Stomach (tissue), 8 donors: ENCODE measurements at regions not wholly inside any gene's neighbourhood (a gene's known extent, or its start where the extent isn't known, plus 50 kb on each side); places are given as distances from the start of the nearest gene placed in this dataset.

ENCODE experiments used
- DNase-seq, 2 donors: peaks; one replicate each; pipeline versions ENCODE4 v3.0.0 to v3.0.0-alpha.2; 2013 to 2019
- H3K27ac ChIP-seq, 5 donors: fragments of 200-600 bp in 4 of 5; sonication (generic) in 4 of 5; one replicate each; pipeline ENCODE4 v1.5.1; 2013 to 2019; ENCODE audit warnings: mild to moderate bottlenecking in 1 of 5, moderate library complexity in 1 of 5
- H3K27me3 ChIP-seq, 3 donors: fragments of 200-600 bp; sonication (generic); one replicate each; pipeline ENCODE4 v1.5.1; 2017 to 2019; ENCODE audit warnings: mixed run types in 1 of 3
- H3K36me3 ChIP-seq, 4 donors: fragments of 200-600 bp; sonication (generic); 1 replicate in 3 of 4; 2 replicates in 1 of 4; pipeline ENCODE4 v1.5.1; 2016 to 2019
- H3K4me1 ChIP-seq, 4 donors: fragments of 200-600 bp; sonication (generic); one replicate each; pipeline ENCODE4 v1.5.1; 2016 to 2019
- H3K4me3 ChIP-seq, 4 donors: fragments of 200-600 bp; sonication (generic) in 3 of 4; one replicate each; pipeline ENCODE4 v1.5.1; 2016 to 2019; ENCODE audit warnings: mild to moderate bottlenecking in 1 of 4
- H3K9me3 ChIP-seq, 4 donors: fragments of 200-600 bp; sonication (generic); one replicate each; pipeline ENCODE4 v1.5.1; 2016 to 2019
- EP300 ChIP-seq: sonication (generic); formaldehyde crosslinking; IDR thresholded peaks from one replicate; pipeline ENCODE4 v1.6.1; 2017; ENCODE audit warnings: antibody characterized with exemption
- POLR2A ChIP-seq, 4 donors: fragments of 450-650 bp; IDR thresholded peaks; one replicate each; pipeline ENCODE4 v1.6.1; 2016; ENCODE audit warnings: antibody characterized with exemption in 4 of 4, control low read depth in 2 of 4, mild to moderate bottlenecking in 1 of 4, moderate library complexity in 1 of 4
- POLR2AphosphoS5 ChIP-seq, 3 donors: sonication (generic); formaldehyde crosslinking; IDR thresholded peaks; one replicate each; pipeline ENCODE4 v1.6.1; 2016; ENCODE audit warnings: antibody characterized with exemption in 3 of 3
- WGBS, 5 donors: extraction: QIAGEN DNeasy Blood & Tissue Kit in 3 of 5; methylation state at CpG; one replicate each; pipeline versions ENCODE4 v1.1.5 to v1.1.7; 2013 to 2018; 5-methylcytosine and 5-hydroxymethylcytosine counted together
- intact Hi-C: fragments of 100-400 bp; cut with DNase I; formaldehyde crosslinking; loops from one replicate; pipeline ENCODE4 v1.15.1; 2023; ENCODE audit warnings: low total_unique reads
- TF ChIP-seq, protein P1 (sequence below), 7 experiments: fragments of 450-650 bp in 4 of 7; fragments of 200-600 bp in 3 of 7; sonication (generic) in 3 of 7; IDR thresholded peaks; one replicate each; pipeline ENCODE4 v1.5.1; 2016 to 2019; ENCODE audit warnings: antibody characterized with exemption in 7 of 7, control low read depth in 2 of 7, mild to moderate bottlenecking in 1 of 7
- donor health status: healthy with polysubstance abuse.
- donor health status: Bipolar disorder and iron deficiency.
- donor health status: healthy.

DNA sequence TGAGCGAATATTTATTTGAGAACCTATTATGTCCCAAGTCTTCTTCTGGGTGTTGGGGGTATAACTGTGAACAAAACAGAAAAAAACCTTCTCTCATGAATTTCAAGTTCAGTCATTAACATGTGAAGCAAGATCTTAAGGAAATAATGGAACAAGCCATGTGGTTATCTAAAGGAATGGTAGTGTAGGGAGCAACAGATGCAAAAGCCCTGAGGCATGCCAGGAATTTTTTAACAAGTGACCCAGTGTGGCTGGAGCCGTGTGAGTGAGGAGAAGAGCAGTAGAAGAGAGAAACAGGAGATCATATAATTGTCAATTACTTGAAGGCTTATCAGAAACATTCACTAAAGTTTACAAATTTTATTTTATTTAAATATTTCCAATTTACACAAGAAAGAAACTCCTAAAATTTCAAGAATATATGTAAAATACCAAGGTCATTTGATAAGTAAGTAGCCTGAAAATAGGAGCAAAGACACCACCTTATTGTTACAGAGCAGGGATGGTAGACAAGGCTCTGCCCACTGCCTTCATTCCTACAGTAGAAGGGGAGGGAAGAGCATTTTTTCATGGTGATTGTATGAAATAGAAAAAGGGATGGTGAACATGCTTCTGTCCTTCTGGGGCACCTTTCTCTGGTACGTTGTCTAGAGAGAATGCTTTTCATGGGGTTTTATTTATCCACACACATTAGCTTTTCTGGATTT lies 345.1 kb downstream of the PLOD2 start:
- Histone ChIP-seq H3K27me3 (no peaks in the 10 kb centered on the region), H3K36me3 (no peaks in the 10 kb centered on the region), H3K27ac (no peak overlapping the region), H3K4me1 (no peaks in the 10 kb centered on the region), H3K9me3 (no peaks in the 10 kb centered on the region), H3K4me3 (no peak overlapping the region)
- TF ChIP-seq POLR2A (IDR thresholded peaks at IDR 0.05) (no peak), POLR2AphosphoS5 (IDR thresholded peaks at IDR 0.05) (no peak)
- 77 to 84% (median 82%) methylated on average over 3 of the region's 3 CpGs for WGBS, 5 donors
- intact Hi-C loops = no loop called here
- no peak for DNase-seq

DNA sequence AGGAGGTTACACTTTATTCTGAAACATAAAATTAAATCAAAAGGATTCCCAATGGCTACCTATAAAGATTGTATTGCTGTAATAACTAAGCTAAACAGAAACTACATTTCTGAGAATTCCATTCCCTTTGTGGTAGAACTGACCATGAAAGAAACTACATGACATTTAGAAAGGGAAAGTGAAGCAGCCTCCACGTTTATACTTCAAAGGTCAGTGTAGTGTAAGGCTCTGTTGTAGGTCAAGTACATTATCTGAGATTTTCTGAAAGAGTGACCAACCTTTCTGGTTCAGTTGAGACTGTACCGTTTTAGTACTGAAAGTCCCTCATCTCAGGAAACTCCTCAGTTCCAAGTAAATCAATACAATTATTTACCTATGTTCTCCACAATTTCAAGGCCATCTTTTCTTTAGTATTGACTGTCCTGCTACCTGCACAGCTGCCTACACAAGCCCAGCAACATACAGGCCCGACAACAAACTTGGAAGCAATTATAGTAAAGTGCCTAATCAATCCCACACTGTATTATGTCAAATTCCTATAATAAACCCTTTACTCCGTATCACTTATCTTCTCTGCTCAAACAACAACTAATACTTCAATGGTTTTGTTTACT lies 343.0 kb downstream of the PLOD2 start:
- H3K27ac ChIP-seq = no peak overlapping the region
- no peaks in the 10 kb centered on the region for H3K9me3 ChIP-seq
- no peaks in the 10 kb centered on the region for H3K27me3 ChIP-seq
- intact Hi-C loops = no loop called here
- WGBS, 5 donors = 18 to 39% (median 34%) methylated on average over 4 of the region's 4 CpGs
- no peaks in the 10 kb centered on the region for H3K4me1 ChIP-seq
- TF ChIP-seq POLR2AphosphoS5 (IDR thresholded peaks at IDR 0.05) (no peak), EP300 (no peak), POLR2A (IDR thresholded peaks at IDR 0.05) (no peak)
- TF ChIP-seq, protein P1, sequence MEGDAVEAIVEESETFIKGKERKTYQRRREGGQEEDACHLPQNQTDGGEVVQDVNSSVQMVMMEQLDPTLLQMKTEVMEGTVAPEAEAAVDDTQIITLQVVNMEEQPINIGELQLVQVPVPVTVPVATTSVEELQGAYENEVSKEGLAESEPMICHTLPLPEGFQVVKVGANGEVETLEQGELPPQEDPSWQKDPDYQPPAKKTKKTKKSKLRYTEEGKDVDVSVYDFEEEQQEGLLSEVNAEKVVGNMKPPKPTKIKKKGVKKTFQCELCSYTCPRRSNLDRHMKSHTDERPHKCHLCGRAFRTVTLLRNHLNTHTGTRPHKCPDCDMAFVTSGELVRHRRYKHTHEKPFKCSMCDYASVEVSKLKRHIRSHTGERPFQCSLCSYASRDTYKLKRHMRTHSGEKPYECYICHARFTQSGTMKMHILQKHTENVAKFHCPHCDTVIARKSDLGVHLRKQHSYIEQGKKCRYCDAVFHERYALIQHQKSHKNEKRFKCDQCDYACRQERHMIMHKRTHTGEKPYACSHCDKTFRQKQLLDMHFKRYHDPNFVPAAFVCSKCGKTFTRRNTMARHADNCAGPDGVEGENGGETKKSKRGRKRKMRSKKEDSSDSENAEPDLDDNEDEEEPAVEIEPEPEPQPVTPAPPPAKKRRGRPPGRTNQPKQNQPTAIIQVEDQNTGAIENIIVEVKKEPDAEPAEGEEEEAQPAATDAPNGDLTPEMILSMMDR (IDR thresholded peaks at IDR 0.05) = no peak
- no peaks in the 10 kb centered on the region for H3K36me3 ChIP-seq
- peak in 1 of 2 donors; percentile 14 for DNase-seq
- no peak overlapping the region for H3K4me3 ChIP-seq

DNA sequence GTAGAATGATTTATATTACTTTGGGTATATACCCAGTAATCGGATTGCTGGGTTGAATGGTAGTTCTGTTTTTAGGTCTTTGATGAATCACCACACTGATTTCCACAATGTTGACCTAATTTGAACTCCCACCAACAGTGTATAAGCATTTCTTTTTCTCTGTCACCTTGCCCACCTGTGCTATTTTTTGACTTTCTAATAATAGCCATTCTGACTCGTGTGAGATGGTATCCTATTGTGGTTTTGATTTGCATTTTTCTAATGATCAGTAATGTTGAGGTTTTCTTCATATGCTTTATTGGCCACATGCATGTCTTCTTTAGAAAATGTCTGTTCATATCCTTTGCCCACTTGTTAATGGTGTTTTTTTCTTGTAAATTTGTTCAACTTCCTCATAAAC lies 340.8 kb downstream of the PLOD2 start:
- Histone ChIP-seq H3K4me3 (no peak overlapping the region), H3K36me3 (no peaks in the 10 kb centered on the region), H3K4me1 (no peaks in the 10 kb centered on the region), H3K9me3 (peaks cover 0 to 5% (median 0%) of the 10 kb centered on the region in 4 donors), H3K27ac (no peak overlapping the region), H3K27me3 (no peaks in the 10 kb centered on the region)
- TF ChIP-seq POLR2A (IDR thresholded peaks at IDR 0.05) (no peak), POLR2AphosphoS5 (IDR thresholded peaks at IDR 0.05) (no peak), EP300 (no peak)
- TF ChIP-seq, protein P1 (IDR thresholded peaks at IDR 0.05) = no peak
- WGBS, 5 donors = 65 to 89% (median 78%) methylated on average over 2 of the region's 2 CpGs
- intact Hi-C loops = no loop called here
- DNase-seq = no peak

DNA sequence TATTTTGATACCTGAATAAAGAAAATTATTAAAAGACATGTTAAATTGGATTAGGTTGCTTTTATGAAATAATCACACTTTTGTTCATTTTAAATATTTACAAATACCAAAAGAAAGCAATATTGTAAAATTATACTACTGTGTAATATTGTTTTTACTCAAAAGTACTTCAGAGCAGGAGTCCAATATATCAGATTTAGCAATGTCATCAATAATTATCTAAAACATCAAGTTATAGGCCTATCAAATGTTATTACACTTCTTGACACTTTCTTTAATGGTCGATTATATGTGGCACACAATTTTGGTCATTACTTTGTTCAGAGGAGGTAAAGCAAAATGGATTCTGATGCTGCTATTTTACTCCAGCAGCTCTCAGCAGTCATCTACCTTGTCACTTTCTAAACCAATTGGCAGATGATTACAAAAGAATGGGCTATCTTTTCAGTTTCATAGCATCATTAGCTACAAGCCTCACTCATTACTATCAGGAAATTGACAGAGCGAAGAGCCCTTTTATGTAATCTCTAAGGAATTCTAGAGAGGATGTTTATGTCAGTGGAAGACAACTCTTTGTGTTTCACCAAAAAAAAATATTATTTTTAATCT lies 318.6 kb downstream of the PLOD2 start:
- Histone ChIP-seq H3K4me1 (no peaks in the 10 kb centered on the region), H3K9me3 (no peaks in the 10 kb centered on the region), H3K36me3 (no peaks in the 10 kb centered on the region), H3K27ac (no peak overlapping the region), H3K27me3 (no peaks in the 10 kb centered on the region), H3K4me3 (no peak overlapping the region)
- no peak for DNase-seq
- 70 to 79% (median 75%) methylated on average over 2 of the region's 2 CpGs for WGBS, 5 donors
- TF ChIP-seq, protein P1 (IDR thresholded peaks at IDR 0.05) = no peak
- no peak for TF ChIP-seq EP300
- no peak for TF ChIP-seq POLR2AphosphoS5 (IDR thresholded peaks at IDR 0.05)
- TF ChIP-seq POLR2A (IDR thresholded peaks at IDR 0.05) = no peak
- intact Hi-C loops = no loop called here
